Loucy (cell line): ENCODE measurements at regions not wholly inside any gene's neighbourhood (a gene's known extent, or its start where the extent isn't known, plus 50 kb on each side); places are given as distances from the start of the nearest gene placed in this dataset.

ENCODE experiments used
- H2AFZ ChIP-seq: fragments of 200-600 bp; sonication (generic); 2 replicates; pipeline ENCODE4 v1.6.0; 2016; ENCODE audit warnings: antibody characterized with exemption, mild to moderate bottlenecking, low read length, moderate library complexity
- H3F3A ChIP-seq: fragments of 200-600 bp; 2 replicates; pipeline ENCODE4 v1.6.0; 2016; ENCODE audit warnings: antibody characterized with exemption, low read depth, mild to moderate bottlenecking
- H3K27me3 ChIP-seq: fragments of 200-600 bp; sonication (generic); 2 replicates; pipeline ENCODE4 v1.6.1; 2014; ENCODE audit warnings: low read length, mild to moderate bottlenecking; ENCODE audit not compliant: insufficient read depth, poor library complexity, severe bottlenecking
- H3K36me3 ChIP-seq: fragments of 200-600 bp; sonication (generic); 2 replicates; pipeline ENCODE4 v1.6.1; 2016; ENCODE audit warnings: low read length; ENCODE audit not compliant: insufficient read depth
- H3K4me1 ChIP-seq: fragments of 200-600 bp; sonication (generic); 2 replicates; pipeline ENCODE4 v1.5.1; 2014; ENCODE audit warnings: low read length, mild to moderate bottlenecking; ENCODE audit not compliant: insufficient read depth, poor library complexity, severe bottlenecking
- H3K4me2 ChIP-seq: fragments of 200-600 bp; sonication (generic); 2 replicates; pipeline ENCODE4 v1.6.0; 2014; ENCODE audit warnings: antibody characterized with exemption, low read length, low read depth, mild to moderate bottlenecking; ENCODE audit not compliant: poor library complexity, severe bottlenecking
- H3K4me3 ChIP-seq: fragments of 200-600 bp; sonication (generic); 2 replicates; pipeline ENCODE4 v1.5.1; 2014; ENCODE audit warnings: low read length, mild to moderate bottlenecking, mixed read lengths; ENCODE audit not compliant: poor library complexity, severe bottlenecking
- H3K79me2 ChIP-seq: fragments of 200-600 bp; sonication (generic); 2 replicates; pipeline ENCODE4 v1.6.1; 2014; ENCODE audit warnings: low read length; ENCODE audit not compliant: insufficient read depth
- H3K9ac ChIP-seq: fragments of 200-600 bp; sonication (generic); 2 replicates; pipeline ENCODE4 v1.6.0; 2014; ENCODE audit warnings: mild to moderate bottlenecking, low read depth, low read length, moderate library complexity; ENCODE audit not compliant: poor library complexity, severe bottlenecking
- H3K9me2 ChIP-seq: fragments of 200-600 bp; sonication (generic); replicated peaks from 2 replicates; pipeline ENCODE4 v1.6.1; 2016; ENCODE audit warnings: low read depth, low read length, mixed read lengths
- H3K9me3 ChIP-seq: fragments of 200-600 bp; sonication (generic); 2 replicates; pipeline ENCODE4 v1.6.1; 2014; ENCODE audit warnings: mild to moderate bottlenecking, antibody characterized with exemption, low read length, low read depth; ENCODE audit not compliant: insufficient read depth
- H4K20me1 ChIP-seq: fragments of 200-600 bp; sonication (generic); 2 replicates; pipeline ENCODE4 v1.6.0; 2014; ENCODE audit warnings: antibody characterized with exemption, low read length, mild to moderate bottlenecking; ENCODE audit not compliant: insufficient read depth, poor library complexity, severe bottlenecking
- CTCF ChIP-seq: fragments of 200-600 bp; sonication (generic); conservative IDR thresholded peaks from 2 replicates; pipeline ENCODE4 v1.5.1; 2014; ENCODE audit warnings: mild to moderate bottlenecking, antibody characterized with exemption, low read length
- EZH2phosphoT487 ChIP-seq: fragments of 200-600 bp; IDR thresholded peaks from 2 replicates; pipeline ENCODE4 v1.6.1; 2018; ENCODE audit warnings: antibody characterized with exemption, mild to moderate bottlenecking, moderate library complexity, borderline replicate concordance

GRCh38 chr2:240213226-240213475, 72.7 kb upstream of the OTOS start:
- Histone ChIP-seq H4K20me1 (no peaks in the 10 kb centered on the region), H3K9me2 (no peaks in the 10 kb centered on the region), H3K36me3 (no peaks in the 10 kb centered on the region), H3K9me3 (peaks cover 7% of the 10 kb centered on the region; the same call in 1 of the 2 replicates), H3K27me3 (no peaks in the 10 kb centered on the region), H3K4me2 (no peak overlapping the region), H3K79me2 (no peaks in the 10 kb centered on the region), H3F3A (no peaks in the 10 kb centered on the region), H2AFZ (no peak overlapping the region), H3K9ac (no peak overlapping the region), H3K4me1 (no peaks in the 10 kb centered on the region), H3K4me3 (no peak overlapping the region)
- no peak for TF ChIP-seq CTCF
- no peak for TF ChIP-seq EZH2phosphoT487

DNA sequence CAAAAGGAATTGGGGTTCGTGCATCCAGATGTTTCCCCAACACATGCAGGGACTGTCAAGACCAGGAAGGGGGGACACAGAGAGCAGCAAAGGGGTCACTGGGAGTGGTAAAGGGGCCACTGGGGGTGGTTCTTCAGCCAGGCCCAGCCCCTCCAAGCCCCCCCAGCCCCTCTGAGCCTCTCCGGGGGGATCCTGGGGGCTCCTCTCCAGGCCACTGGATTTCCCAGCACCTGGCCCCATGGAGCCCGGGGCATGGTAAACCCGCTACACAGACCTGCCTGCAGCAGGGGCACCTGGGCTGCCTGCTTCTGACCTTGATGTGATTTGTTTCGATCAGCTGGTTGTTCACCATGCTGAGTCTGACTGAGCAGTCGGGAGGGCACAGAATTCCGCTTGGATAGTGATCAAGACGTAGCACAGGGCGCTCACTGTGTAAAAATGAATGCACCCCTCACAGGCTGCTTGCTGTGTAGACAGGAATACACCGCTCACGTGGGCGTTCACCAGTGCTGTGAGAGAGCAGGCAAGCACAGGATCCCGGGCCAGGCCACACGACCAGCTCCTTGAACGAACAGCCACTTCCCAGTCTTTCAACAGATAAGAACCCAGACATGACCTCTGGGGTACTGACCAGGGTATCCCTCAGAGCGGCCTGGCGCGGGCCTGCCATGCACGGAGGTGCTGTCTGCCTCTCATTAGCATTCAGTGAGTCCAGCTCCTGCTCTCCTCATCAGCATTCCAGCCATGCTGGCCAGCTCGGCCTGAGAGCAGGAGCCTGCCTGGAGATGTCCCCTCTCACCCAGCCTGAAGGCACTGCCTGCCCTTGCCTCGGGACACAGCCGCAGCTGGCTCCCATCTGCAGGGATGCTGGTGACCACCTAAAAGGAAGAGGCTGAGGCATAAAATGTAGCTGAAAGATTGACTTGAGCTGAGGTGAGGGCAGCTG, 73.3 kb upstream of the OTOS start:
- Histone ChIP-seq H3K36me3 (no peaks in the 10 kb centered on the region), H3K79me2 (no peaks in the 10 kb centered on the region), H3K4me3 (no peak overlapping the region), H3K9me2 (no peaks in the 10 kb centered on the region), H4K20me1 (no peaks in the 10 kb centered on the region), H3K27me3 (no peaks in the 10 kb centered on the region), H3K4me1 (no peaks in the 10 kb centered on the region), H2AFZ (no peak overlapping the region), H3F3A (no peaks in the 10 kb centered on the region), H3K4me2 (no peak overlapping the region), H3K9me3 (peaks cover 7% of the 10 kb centered on the region; the same call in 1 of the 2 replicates), H3K9ac (no peak overlapping the region)
- TF ChIP-seq CTCF: no peak
- no peak for TF ChIP-seq EZH2phosphoT487

- H3K4me2 ChIP-seq: no peak overlapping the region
- no peaks in the 10 kb centered on the region for H3K79me2 ChIP-seq
- H3K4me1 ChIP-seq: no peaks in the 10 kb centered on the region
- no peaks in the 10 kb centered on the region for H3K9me2 ChIP-seq
- H4K20me1 ChIP-seq: no peaks in the 10 kb centered on the region
- no peaks in the 10 kb centered on the region for H3K27me3 ChIP-seq
- H3F3A ChIP-seq: no peaks in the 10 kb centered on the region
- no peaks in the 10 kb centered on the region for H3K36me3 ChIP-seq
- no peak overlapping the region for H3K9ac ChIP-seq
- no peak overlapping the region for H3K4me3 ChIP-seq
- peaks cover 7% of the 10 kb centered on the region; the same call in 1 of the 2 replicates for H3K9me3 ChIP-seq
- TF ChIP-seq EZH2phosphoT487: no peak
- no peak for TF ChIP-seq CTCF
- H2AFZ ChIP-seq: no peak overlapping the region
Observed at GRCh38 chr2:240214790-240215675, 74.6 kb upstream of the OTOS start.
